ENCODE measurements at regions not wholly inside any gene's neighbourhood (a gene's known extent, or its start where the extent isn't known, plus 50 kb on each side); places are given as distances from the start of the nearest gene placed in this dataset.
"Not testable (repeated sequence)": the region's sequence is repeated elsewhere in the genome, so short reads cannot be mapped to it uniquely, and the experiment has no call there.

DNA sequence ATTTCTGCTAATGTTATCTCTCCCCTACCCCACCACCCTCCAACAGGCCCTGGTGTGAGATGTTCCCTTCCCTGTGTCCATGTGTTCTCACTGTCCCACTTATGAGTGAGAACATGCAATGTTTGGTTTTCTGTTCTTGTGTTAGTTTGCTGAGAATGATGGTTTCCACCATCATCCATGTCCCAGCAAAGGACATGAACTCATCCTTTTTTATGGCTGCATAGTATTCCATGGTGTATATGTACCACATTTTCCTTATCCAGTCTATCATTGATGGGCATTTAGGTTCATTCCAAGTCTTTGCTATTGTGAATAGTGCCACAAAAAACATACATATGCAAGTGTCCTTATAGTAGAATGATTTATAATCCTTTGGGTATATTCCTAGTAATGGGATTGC is 104.5 kb downstream of the ZNF33B start:
- ATAC-seq; DNase-seq (ENCODE audit: low spot score): not testable (repeated sequence)

DNA sequence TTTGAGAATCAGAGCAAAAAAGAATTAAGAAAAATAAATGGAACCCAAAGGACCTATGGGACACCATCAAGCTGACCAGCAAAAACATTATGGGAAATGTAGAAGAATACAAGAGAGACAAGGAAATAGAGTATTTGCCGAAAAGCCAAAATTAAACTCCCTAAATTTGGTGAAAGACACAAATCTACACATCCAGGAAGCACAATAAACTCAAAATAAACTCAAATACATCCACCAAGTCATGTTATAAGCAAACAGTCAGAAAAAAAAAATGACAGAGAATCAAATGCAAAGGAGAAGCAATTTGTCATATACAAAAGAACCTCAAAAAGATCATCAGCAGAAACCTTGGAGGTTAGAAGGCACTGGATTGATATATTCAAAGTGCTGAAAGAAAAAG is 105.4 kb downstream of the ZNF33B start:
- DNase-seq (ENCODE audit: low spot score): no peak
- no peak for ATAC-seq

DNA sequence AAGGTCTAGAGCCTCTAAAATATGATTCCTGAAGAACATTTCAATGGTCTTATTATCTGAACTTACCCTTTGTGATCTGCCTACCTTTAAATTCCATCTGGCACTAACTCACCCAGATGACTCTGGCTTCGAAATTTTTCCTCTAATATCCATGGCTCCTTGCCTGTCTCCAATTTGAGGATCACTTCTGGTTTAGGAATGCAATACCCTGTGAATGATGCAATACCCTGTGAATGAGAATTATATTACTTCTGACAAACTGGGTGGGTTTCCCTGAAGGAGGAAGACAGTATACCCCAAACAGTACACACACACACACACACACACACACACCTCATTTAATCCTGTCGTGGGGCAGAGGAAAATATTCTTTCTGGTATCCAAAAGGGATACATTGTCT is 115.3 kb downstream of the ZNF33B start:
- ATAC-seq (no peak), DNase-seq (ENCODE audit: low spot score) (no peak)

DNA sequence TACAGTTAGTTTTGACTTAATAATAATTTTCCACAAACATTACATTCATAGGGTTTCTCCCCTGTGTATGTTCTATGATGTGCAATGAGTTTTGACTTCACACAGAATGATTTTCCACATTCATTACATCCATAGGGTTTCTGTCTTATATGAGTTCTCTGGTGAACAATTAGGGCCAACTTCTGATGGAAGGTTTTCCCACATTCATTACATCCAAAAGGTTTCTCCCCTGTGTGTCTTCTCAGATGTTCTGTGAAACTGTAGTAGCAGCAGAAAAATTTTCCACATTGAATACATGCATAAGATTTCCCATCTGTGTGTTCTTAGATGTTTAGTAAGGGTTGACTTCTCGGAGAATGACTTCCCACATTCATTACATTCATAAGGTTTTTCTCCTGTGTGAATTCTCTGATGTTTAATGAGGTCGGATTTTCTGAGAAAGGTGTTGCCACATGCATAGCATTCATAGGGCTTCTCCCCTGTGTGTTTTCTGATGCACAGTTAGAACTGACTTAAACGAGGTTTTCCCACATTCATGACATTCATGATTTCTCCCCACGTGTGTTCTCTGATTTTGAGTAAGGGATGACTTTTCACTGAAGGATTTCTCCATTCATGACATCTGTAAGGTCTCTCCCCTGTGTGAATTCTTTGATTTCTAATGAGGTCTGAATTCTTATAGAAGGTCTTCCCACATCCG is 118.5 kb downstream of the ZNF33B start:
- DNase-seq (ENCODE audit: low spot score) (no peak), ATAC-seq (no peak)

DNA sequence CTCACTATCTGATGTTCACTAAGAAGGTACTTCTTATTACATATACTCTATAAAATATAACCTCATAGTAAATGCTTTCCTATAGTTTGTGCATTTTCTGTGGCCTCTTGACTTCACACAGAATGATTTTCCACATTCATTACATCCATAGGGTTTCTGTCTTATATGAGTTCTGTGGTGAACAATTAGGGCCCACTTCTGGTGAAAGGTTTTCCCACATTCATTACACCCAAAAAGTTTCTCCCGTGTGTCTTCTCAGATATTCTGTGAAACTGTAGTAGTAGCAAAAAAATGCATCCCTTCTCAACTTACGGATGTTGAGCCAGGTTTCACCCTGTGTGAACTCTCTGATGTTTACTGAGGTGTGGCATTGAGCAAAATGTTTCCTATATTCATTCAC is 119.3 kb downstream of the ZNF33B start:
- ATAC-seq (no peak), DNase-seq (ENCODE audit: low spot score) (no peak)

DNA sequence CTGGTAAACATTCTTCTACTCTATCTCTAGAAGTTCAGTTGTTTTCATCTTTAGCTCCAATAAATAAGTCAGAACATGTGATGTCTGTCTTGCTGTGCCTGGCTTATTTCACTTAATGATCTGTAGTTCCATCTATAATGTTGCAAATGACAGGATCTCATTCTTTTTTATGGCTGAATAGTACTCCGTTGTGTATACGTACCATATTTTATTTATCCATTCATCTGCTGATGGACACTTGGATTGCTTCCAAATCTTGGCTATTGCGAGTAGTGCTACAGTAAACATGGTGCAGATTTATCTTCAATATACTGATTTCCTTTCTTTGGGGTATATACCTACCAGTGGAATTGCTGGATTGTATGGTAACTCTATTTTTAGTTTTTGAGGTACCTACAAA is 124.4 kb downstream of the ZNF33B start:
- ATAC-seq (no peak), DNase-seq (ENCODE audit: low spot score) (no peak)

DNA sequence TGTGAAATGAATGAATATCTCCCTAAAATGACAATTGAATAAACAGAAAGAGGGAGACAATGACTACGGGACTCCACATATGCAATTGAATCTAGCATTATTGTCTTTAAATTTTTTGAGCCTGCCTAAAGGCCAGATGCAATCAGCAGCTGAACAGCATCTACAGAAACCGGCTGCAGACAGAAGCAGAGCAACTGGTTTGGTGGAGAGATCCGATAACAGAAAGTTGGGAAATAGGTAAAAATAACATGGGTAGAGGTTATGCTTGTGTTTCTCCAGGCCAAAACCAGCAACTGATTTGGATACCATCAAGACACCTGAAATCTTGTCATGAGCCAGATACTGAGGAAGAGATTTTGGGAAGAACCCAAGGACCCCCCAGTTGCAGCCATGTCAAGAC is 146.6 kb downstream of the ZNF33B start:
- ATAC-seq (no peak), DNase-seq (ENCODE audit: low spot score) (no peak)

DNA sequence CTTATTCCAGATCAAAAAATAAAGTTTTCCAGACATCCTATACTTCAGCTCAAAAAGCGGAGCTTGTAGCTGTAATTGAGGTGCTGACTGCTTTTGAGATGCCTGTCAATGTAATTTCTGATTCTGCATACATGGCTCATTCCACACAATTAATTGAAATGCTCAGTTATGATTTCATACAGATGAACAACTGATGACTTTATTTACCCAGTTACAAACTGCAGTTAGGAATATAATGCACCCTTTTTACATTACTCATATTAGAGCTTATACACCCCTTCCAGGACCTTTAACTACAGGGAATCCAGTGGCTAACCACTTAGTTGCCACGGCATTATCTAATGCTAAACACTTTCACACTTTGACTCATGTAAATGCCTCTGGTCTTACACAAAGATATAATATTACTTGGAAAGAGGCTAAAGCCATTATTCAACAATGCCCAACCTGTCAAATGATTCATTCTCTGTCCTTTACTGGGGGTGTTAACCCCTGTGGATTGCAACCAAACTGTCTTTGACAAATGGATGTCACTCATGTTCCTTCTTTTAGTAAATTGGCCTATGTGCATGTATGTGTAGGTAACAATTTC is 147.3 kb downstream of the ZNF33B start:
- no peak for ATAC-seq
- DNase-seq (ENCODE audit: low spot score): no peak

DNA sequence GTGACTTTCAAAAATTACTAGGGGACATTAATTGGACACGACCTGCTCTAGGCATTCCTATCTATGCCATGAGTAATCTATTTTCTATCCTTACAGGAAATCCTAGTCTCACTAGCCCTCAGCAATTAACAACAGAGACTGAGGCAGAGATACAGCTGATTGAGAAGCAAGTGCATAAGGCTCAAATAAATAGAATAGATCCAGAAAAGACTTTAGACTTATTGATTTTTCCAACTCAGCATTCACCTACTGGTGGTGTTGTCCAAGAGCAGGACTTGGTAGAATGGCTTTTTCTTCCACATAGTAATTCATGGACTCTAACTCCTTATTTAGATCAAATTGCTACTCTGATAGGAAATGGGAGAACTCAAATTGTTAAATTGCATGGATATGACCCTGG is 148.0 kb downstream of the ZNF33B start:
- ATAC-seq (no peak), DNase-seq (ENCODE audit: low spot score) (no peak)

DNA sequence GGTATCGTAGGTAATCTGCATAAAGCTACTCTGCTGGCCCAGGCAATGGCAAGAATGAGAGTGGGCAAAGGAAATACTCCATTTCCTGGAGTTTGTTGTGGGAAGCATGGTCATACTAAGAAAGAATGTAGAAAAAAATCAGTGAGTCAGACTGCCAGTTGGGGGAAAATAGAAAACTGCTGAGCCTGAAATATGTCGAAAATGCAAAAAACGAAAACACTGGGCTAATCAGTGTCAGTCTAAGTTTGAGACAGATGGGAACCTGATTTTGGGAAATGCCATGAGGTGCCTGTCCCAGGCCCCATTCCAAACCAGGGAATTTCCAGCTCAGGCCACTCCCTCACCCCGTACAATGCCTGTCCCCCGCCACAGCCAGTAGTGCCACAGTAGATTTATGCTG is 150.0 kb downstream of the ZNF33B start:
- ATAC-seq (no peak), DNase-seq (ENCODE audit: low spot score) (no peak)

DNA sequence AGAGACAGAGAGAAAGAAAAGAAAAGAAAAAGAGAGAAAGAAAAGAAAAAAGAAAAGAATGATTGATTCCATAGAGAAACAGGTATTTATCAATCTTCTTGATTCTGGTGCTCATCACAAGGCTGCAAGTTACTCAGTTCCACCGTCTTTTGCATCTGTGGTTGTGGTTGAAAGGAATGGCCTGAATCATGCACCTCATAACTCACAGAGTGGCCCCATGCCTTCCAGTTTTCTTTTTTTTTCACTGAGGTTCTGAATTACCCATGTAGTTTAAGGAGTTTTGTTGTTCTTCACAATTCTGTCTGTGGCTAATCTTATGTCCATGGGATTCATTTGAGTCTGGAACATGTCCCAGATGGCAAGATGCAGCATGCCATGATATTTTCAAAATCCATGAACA is 156.0 kb downstream of the ZNF33B start:
- DNase-seq (ENCODE audit: low spot score): no peak
- ATAC-seq: no peak

DNA sequence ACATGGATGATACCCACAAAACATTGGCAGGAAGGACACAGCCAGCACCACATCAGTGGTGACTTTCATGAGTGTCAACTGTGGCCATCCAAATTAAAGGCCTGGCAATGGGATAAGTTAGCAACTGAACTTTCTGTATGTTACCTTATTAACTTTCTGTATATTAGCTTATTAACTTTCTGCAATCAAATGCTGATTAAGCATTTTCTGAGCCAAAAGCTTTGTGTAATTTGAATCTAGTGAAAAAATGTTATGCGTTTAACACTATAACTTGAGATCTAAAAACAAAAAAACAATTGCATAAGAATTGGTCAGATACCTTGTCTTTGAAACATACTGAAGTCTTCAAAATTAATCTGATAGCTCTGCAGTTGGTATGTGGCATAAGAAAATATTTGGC is 159.3 kb downstream of the ZNF33B start:
- no peak for ATAC-seq
- no peak for DNase-seq (ENCODE audit: low spot score)

DNA sequence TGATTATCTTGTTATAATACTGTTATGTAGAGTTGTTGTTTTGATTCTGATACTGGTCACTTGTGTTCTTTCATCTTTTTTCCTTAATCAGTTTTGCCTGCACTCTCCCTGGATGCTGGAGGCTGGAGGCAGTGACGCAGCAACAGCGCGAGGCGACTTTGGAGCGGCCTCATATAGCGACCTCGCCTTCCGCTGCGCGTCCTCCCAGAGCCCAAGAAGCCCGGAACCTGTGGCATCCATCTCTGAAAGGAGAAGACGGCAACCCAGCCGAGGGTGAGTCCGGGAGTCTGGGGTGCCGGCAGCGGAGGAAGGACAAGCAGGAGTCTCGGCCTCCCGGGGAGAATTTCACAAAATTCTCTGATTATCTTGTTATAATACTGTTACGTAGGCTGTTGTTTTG is 161.2 kb downstream of the ZNF33B start:
- no peak for ATAC-seq
- DNase-seq (ENCODE audit: low spot score): no peak

DNA sequence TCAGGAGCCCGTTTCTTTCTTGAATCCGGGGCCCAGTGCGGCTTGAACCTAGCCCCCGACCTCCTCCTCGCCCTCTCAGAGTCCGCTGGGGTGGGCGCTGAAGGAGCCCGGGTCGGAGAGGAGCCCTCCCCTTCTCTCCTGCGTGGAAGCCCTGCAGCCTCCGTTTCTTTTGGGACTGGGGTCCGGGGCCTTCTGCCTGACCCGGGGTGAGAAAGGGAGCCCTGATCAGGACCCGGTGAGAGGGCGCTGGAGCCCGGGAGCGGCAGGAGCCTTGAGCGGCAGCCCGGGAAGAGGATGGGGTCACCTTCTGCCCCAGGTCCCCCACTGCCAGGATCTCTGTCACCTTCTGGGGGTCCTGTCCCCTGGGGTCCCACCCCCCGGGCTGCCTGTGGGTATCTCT is 162.3 kb downstream of the ZNF33B start:
- no peak for DNase-seq (ENCODE audit: low spot score)

DNA sequence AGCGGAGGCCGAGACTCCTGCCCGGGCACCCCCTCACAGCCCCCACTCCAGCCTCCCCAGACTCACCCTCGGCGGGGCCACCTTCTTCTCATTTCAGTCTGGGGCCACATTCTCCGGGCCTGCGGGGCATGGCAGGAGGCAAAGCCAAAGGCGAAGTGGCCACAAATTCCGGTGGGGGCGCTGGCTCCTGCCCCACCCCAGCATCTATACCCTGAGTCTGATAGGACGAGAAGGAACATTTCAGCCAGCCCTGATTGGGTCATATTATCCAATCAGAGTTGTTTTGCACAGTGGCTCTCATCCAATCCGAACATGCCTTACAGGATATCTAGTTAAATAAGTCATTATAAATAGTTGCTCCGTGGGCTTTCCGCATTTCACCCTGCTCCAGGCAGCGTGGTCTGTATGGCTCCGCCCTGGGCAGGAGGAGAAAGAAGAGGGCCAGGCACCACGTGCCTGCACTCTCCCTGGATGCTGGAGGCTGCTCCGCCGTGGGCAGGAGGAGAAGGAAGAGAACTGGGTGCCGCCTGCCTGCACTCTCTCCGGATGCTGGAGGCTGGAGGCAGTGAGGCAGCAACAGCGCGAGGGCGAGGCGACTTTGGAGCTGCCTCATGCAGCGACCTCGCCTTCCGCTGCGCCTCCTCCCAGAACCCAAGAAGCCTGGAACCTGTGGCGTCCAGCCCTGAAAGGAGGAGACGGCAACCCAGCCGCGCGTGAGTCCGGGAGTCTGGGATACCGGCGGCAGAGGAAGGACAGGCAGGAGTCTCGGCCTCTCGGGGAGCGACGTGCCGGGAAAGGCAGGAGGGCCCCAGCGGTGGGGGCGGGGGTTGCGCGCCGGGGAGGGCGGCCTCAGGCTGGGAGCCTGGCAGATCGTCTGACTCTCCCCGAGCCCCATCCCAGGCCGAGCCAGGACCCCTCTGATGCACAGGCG is 162.9 kb downstream of the ZNF33B start:
- ATAC-seq (peak; percentile 38), DNase-seq (ENCODE audit: low spot score) (no peak)

More for the DNA sequence above, 162.3 kb downstream of the ZNF33B start:
- no peak for ATAC-seq

DNA sequence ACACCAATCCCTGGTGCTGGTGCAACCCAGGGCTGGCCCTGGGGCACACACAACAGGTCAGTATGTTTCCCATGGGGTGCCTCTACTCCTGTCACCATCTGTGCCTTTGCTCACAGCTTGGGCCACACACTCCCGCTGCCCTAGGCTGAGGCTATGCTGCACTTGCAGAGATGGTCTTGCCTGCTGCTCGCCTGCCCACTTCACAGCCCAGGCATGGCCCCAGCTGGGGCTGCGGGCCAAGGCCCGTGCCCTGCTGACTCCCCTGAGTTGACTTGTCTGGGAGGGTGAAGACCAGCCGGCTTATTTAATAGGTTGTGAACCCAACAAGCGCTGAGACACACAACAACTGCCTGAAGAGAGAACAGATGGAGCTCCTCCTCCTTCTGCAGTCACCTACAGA is 184.1 kb downstream of the ZNF33B start:
- DNase-seq (ENCODE audit: low spot score) (no peak), ATAC-seq (no peak)

DNA sequence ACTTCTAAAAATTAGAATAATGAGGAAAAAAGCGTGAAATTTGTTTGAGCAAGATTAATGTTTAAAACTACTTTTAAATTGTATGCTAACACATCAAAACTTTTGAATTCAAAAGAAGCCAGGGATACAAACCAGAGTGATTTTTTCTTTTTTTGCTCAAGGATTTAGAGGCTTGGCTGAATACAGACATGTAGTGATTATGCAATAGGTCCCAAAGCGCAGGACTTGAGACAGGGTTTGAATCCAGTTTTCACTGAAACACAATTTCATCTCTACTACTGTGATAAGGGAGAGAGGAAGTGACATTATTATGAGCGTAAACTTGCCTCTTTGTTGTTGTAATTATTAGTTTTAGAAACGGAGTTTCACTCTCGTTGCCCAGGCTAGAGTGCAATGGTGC is 207.3 kb downstream of the ZNF33B start:
- ATAC-seq: no peak

DNA sequence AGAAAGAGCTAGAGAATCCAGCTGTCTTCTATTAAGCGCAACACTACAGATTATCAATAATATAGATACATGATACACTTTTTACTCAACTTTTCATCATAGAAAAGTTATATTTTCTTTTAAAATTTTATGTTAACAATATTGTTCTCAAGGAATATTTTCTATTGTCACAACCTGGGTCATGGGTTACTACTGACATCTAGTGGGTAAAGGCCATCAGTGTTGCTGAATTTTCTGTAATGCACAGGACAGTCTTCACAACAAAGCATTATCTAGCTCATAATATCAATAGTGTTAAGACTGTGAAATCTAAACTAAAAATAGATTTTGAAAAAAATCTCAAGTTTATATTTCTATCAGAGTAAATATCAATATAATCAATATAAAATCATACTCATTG is 209.8 kb downstream of the ZNF33B start:
- ATAC-seq (peak; percentile 65), DNase-seq (ENCODE audit: low spot score) (no peak)

More for the DNA sequence above, 207.3 kb downstream of the ZNF33B start:
- DNase-seq (ENCODE audit: low spot score): no peak

DNA sequence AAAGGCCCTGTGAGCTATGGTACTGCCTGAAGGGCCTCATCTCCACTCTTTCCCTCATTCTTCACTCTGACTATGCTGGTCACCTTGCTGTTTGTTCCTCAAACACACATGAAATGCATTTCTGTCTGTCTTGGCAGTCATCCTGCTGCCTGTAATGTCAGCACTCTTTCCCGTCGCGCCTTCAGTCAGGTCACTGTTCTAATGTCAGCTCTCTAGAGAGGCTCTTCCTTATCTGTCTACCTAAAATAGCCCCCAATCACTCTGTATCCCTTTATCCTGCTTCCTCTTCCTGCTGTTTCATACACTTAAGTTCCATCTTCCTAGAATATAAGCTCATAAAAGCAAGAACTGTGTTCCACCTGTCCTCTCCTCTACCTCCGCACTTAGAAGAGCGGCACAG is 215.5 kb downstream of the ZNF33B start:
- DNase-seq (ENCODE audit: low spot score): no peak
- no peak for ATAC-seq

DNA sequence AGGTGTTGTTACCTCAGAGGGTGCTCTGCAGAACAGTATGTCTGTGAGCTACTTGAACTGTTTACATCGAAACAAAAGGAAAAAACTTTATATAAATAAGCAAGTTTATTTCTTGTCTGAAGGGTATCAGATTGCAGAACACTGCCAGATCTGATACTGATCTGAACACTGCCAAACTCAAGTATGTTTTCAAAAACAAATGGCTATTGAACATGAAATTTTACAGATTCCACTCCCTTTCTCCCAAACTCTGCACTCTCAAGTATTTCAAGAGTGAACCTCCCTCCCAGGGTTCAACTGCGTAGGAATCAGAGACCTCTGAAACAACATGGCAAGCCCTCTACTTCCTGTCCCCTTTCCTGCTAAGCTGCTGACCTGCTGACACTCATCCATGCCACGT is 216.6 kb downstream of the ZNF33B start:
- DNase-seq (ENCODE audit: low spot score) (no peak), ATAC-seq (no peak)

DNA sequence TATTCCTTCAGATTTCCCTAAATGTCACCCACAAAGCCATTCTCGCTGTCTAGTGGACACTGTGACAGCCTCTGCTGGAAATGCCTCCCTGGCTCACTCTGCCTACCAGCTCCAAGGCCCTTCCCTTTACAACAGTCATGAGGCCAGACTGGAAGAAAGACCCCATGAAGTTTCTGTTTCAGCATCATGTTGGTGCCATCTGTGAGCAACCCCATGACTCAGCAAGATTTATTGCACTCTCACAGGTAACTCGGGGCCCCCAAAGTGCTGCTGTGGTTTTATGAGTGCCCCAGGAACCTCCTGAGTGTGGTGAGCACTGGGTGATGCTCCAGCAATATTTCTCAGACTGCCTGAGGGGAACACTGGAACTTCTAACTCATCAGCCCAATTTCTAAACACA is 218.6 kb downstream of the ZNF33B start:
- DNase-seq (ENCODE audit: low spot score) (no peak), ATAC-seq (no peak)
